HEK293 (cell line): ENCODE measurements at regions not wholly inside any gene's neighbourhood (a gene's known extent, or its start where the extent isn't known, plus 50 kb on each side); places are given as distances from the start of the nearest gene placed in this dataset.

Experiments used
- CTCF ChIA-PET: fragments of 350-600 bp; formaldehyde crosslinking; extraction: SDS; loops from one replicate; lab custom pipeline; 2021; ENCODE audit warnings: antibody characterized with exemption; lab: Yijun Ruan, JAX
- POLR2A ChIA-PET: fragments of 300-600 bp; formaldehyde crosslinking; extraction: SDS; loops from one replicate; lab custom pipeline; 2020; ENCODE audit warnings: antibody characterized with exemption, inconsistent platforms; lab: Yijun Ruan, JAX
- H3K27ac ChIP-seq: fragments of 200-500 bp; sonication (Bioruptor generic); 2 replicates; pipeline ENCODE4 v1.5.1; 2014; ENCODE audit warnings: low read depth, low read length, control low read depth, inconsistent platforms; ENCODE audit errors: extremely low read depth
- H3K36me3 ChIP-seq, 2 experiments: fragments of 200-500 bp in 1 of 2; sonication (Bioruptor generic) in 1 of 2; 1 replicate in 1 of 2; 2 replicates in 1 of 2; pipeline ENCODE4 v1.5.1; 2014 to 2017; ENCODE audit warnings: inconsistent platforms in 2 of 2, low read length in 2 of 2; ENCODE audit not compliant: control insufficient read depth in 2 of 2, insufficient read depth in 1 of 2
- H3K4me1 ChIP-seq: fragments of 200-500 bp; sonication (Bioruptor generic); 2 replicates; pipeline ENCODE4 v1.5.1; 2014; ENCODE audit warnings: mild to moderate bottlenecking, low read length, inconsistent platforms; ENCODE audit not compliant: control insufficient read depth, insufficient read depth
- H3K4me3 ChIP-seq: 2 replicates; pipeline ENCODE4 v1.5.1; 2011; ENCODE audit warnings: low read depth, mild to moderate bottlenecking, control low read depth, low read length, moderate library complexity
- H3K9me3 ChIP-seq: fragments of 200-500 bp; sonication (Bioruptor generic); 2 replicates; pipeline ENCODE4 v1.5.1; 2014; ENCODE audit warnings: low read depth, low read length, inconsistent platforms; ENCODE audit not compliant: control insufficient read depth, insufficient read depth
- GLIS2 ChIP-seq: fragments of 450-650 bp; formaldehyde crosslinking; IDR thresholded peaks from 2 replicates; pipeline ENCODE4 v1.5.1; 2016; ENCODE audit warnings: missing biosample characterization, missing genetic modification characterization
- PRDM1 ChIP-seq: fragments of 450-650 bp; formaldehyde crosslinking; IDR thresholded peaks from 2 replicates; pipeline ENCODE4; 2016; ENCODE audit warnings: missing biosample characterization, missing genetic modification characterization
- PRDM2 ChIP-seq: fragments of 450-650 bp; formaldehyde crosslinking; IDR thresholded peaks from 2 replicates; pipeline ENCODE4 v1.5.1; 2016; ENCODE audit warnings: missing biosample characterization, missing genetic modification characterization, borderline replicate concordance
- YY1 ChIP-seq: fragments of 450-650 bp; formaldehyde crosslinking; IDR thresholded peaks from 2 replicates; pipeline ENCODE4 v1.5.1; 2018; ENCODE audit warnings: missing biosample characterization, missing genetic modification characterization
- ZBTB17 ChIP-seq: fragments of 450-650 bp; formaldehyde crosslinking; IDR thresholded peaks from 2 replicates; pipeline ENCODE4 v1.5.1; 2016; ENCODE audit warnings: missing biosample characterization, missing genetic modification characterization
- ZBTB20 ChIP-seq: fragments of 450-650 bp; formaldehyde crosslinking; IDR thresholded peaks from 2 replicates; pipeline ENCODE4 v1.5.1; 2016; ENCODE audit warnings: missing biosample characterization, missing genetic modification characterization
- ZFP37 ChIP-seq: fragments of 450-650 bp; formaldehyde crosslinking; IDR thresholded peaks from 2 replicates; pipeline ENCODE4 v1.5.1; 2016; ENCODE audit warnings: missing biosample characterization, missing genetic modification characterization
- ZIC2 ChIP-seq: fragments of 450-650 bp; formaldehyde crosslinking; IDR thresholded peaks from 2 replicates; pipeline ENCODE4 v1.5.1; 2016; ENCODE audit warnings: missing biosample characterization, missing genetic modification characterization
- ZNF239 ChIP-seq: fragments of 450-650 bp; formaldehyde crosslinking; IDR thresholded peaks from 2 replicates; pipeline ENCODE4 v1.5.1; 2016; ENCODE audit warnings: missing biosample characterization, missing genetic modification characterization
- ZNF280D ChIP-seq: fragments of 450-650 bp; formaldehyde crosslinking; IDR thresholded peaks from 2 replicates; pipeline ENCODE4 v1.5.1; 2016; ENCODE audit warnings: missing biosample characterization, missing genetic modification characterization
- ZNF292 ChIP-seq: fragments of 450-650 bp; formaldehyde crosslinking; IDR thresholded peaks from 2 replicates; pipeline ENCODE4 v1.5.1; 2016; ENCODE audit warnings: low read depth, missing biosample characterization, missing genetic modification characterization, borderline replicate concordance
- ZNF302 ChIP-seq: fragments of 450-650 bp; formaldehyde crosslinking; IDR thresholded peaks from 2 replicates; pipeline ENCODE4 v1.5.1; 2016; ENCODE audit warnings: missing biosample characterization, missing genetic modification characterization, low read depth
- ZNF335 ChIP-seq: fragments of 450-650 bp; formaldehyde crosslinking; conservative IDR thresholded peaks from 2 replicates; pipeline ENCODE4 v1.5.1; 2016; ENCODE audit warnings: missing biosample characterization, missing genetic modification characterization
- ZNF404 ChIP-seq: fragments of 450-650 bp; formaldehyde crosslinking; IDR thresholded peaks from 2 replicates; pipeline ENCODE4 v1.5.1; 2017; ENCODE audit warnings: missing biosample characterization, missing genetic modification characterization
- ZNF514 ChIP-seq: fragments of 450-650 bp; formaldehyde crosslinking; IDR thresholded peaks from 2 replicates; pipeline ENCODE4 v1.5.1; 2016; ENCODE audit warnings: missing biosample characterization, missing genetic modification characterization
- ZNF548 ChIP-seq: fragments of 450-650 bp; formaldehyde crosslinking; IDR thresholded peaks from 2 replicates; pipeline ENCODE4 v1.5.1; 2016; ENCODE audit warnings: missing biosample characterization, missing genetic modification characterization
- ZNF560 ChIP-seq: fragments of 450-650 bp; formaldehyde crosslinking; IDR thresholded peaks from 2 replicates; pipeline ENCODE4 v1.5.1; 2017; ENCODE audit warnings: missing biosample characterization, missing genetic modification characterization, borderline replicate concordance
- ZNF571 ChIP-seq: fragments of 450-650 bp; formaldehyde crosslinking; IDR thresholded peaks from 2 replicates; pipeline ENCODE4 v1.5.0; 2017; ENCODE audit warnings: missing biosample characterization, missing genetic modification characterization
- ZNF654 ChIP-seq: fragments of 450-650 bp; formaldehyde crosslinking; IDR thresholded peaks from 2 replicates; pipeline ENCODE4 v1.5.1; 2016; ENCODE audit warnings: low read depth, missing biosample characterization, missing genetic modification characterization
- ZNF777 ChIP-seq: fragments of 450-650 bp; formaldehyde crosslinking; IDR thresholded peaks from 2 replicates; pipeline ENCODE4 v1.5.1; 2017; ENCODE audit warnings: missing biosample characterization, missing genetic modification characterization, borderline replicate concordance
- TF ChIP-seq, protein P1 (sequence below): fragments of 450-650 bp; formaldehyde crosslinking; IDR thresholded peaks from 2 replicates; pipeline ENCODE4 v1.5.1; 2016; ENCODE audit warnings: missing biosample characterization, missing genetic modification characterization
- TF ChIP-seq, protein P2 (sequence below): fragments of 450-650 bp; formaldehyde crosslinking; IDR thresholded peaks from 2 replicates; pipeline ENCODE4 v1.5.1; 2016; ENCODE audit warnings: missing biosample characterization, missing genetic modification characterization

GRCh38 chr18:47458483-47458882 lies 207.0 kb upstream of the SKOR2 start (continued):
- no peak for TF ChIP-seq ZNF239 (tag by site-specific recombination)
- TF ChIP-seq PRDM1 (tag by site-specific recombination) = peak; percentile 93
- TF ChIP-seq ZNF560 (tag by site-specific recombination) = no peak
- no peak for TF ChIP-seq PRDM2 (tag by site-specific recombination)
- TF ChIP-seq ZBTB20 (tag by site-specific recombination) = no peak

- Histone ChIP-seq H3K27ac (no peak overlapping the region), H3K9me3 (no peaks in the 10 kb centered on the region)
- CTCF ChIA-PET = no interaction called here
- POLR2A ChIA-PET = no interaction called here
- TF ChIP-seq ZNF548 = no peak
- no peak for TF ChIP-seq ZNF404 (tag by site-specific recombination)
- TF ChIP-seq YY1 (tag by site-specific recombination) = no peak
- TF ChIP-seq ZNF302 (tag by site-specific recombination) = no peak
- no peak for TF ChIP-seq ZNF280D
- no peak for TF ChIP-seq ZNF777 (tag by site-specific recombination)
- TF ChIP-seq ZNF571 (tag by site-specific recombination) = no peak
- no peak for TF ChIP-seq ZNF514 (tag by site-specific recombination)
- TF ChIP-seq, protein P1, sequence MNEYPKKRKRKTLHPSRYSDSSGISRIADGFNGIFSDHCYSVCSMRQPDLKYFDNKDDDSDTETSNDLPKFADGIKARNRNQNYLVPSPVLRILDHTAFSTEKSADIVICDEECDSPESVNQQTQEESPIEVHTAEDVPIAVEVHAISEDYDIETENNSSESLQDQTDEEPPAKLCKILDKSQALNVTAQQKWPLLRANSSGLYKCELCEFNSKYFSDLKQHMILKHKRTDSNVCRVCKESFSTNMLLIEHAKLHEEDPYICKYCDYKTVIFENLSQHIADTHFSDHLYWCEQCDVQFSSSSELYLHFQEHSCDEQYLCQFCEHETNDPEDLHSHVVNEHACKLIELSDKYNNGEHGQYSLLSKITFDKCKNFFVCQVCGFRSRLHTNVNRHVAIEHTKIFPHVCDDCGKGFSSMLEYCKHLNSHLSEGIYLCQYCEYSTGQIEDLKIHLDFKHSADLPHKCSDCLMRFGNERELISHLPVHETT = no peak
- TF ChIP-seq ZNF654 (tag by site-specific recombination) = no peak
- no peak for TF ChIP-seq GLIS2
- TF ChIP-seq ZIC2 = no peak
- TF ChIP-seq ZNF292 (tag by site-specific recombination) = no peak
- no peak for TF ChIP-seq ZFP37 (tag by site-specific recombination)
- no peak for TF ChIP-seq ZNF239 (tag by site-specific recombination)
- TF ChIP-seq, protein P2, sequence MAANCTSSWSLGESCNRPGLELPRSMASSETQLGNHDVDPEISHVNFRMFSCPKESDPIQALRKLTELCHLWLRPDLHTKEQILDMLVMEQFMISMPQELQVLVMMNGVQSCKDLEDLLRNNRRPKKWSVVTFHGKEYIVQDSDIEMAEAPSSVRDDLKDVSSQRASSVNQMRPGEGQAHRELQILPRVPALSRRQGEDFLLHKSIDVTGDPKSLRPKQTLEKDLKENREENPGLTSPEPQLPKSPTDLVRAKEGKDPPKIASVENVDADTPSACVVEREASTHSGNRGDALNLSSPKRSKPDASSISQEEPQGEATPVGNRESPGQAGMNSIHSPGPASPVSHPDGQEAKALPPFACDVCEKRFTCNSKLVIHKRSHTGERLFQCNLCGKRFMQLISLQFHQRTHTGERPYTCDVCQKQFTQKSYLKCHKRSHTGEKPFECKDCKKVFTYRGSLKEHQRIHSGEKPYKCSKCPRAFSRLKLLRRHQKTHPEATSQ = no peak
- no peak for TF ChIP-seq ZBTB17 (tag by site-specific recombination)
- TF ChIP-seq ZNF335 (tag by site-specific recombination) = no peak
- TF ChIP-seq, all 188 proteins: peak for 0
- Histone ChIP-seq H3K4me1 (peaks cover 5% of the 10 kb centered on the region; the same call in 1 of the 2 replicates), H3K36me3 (no peaks in the 10 kb centered on the region), H3K4me3 (no peak overlapping the region)
These were observed 206.2 kb upstream of the SKOR2 start for GRCh38 chr18:47457614-47458013.
